GM12878 (cell line): ENCODE measurements at regions not wholly inside any gene's neighbourhood (a gene's known extent, or its start where the extent isn't known, plus 50 kb on each side); places are given as distances from the start of the nearest gene placed in this dataset.
A peak's percentile ranks its signal among the peaks of the same experiment; 100 is the strongest.

Experiments used
- ATAC-seq: fragments of 200-7000 bp; cut with Tn5 transposase; 3 replicates; pipeline ENCODE4 v1.9.1; 2020; ENCODE audit warnings: mild to moderate bottlenecking, moderate library complexity
- BruUV-seq: library from RNA; stranded (reverse); fragments of 400-500 nt; replicated peaks from 2 replicates; lab custom pipeline; 2021; lab: Mats Ljungman, UMichigan
- CTCF ChIA-PET: fragments of 300-600 bp; sonication (Branson Sonifier 250); formaldehyde crosslinking; extraction: SDS; loops from one replicate; lab custom pipeline; 2021; ENCODE audit warnings: inconsistent platforms; lab: Yijun Ruan, JAX
- POLR2A ChIA-PET: fragments of 350-600 bp; formaldehyde crosslinking; extraction: SDS; loops from one replicate; lab custom pipeline; 2021; ENCODE audit warnings: inconsistent platforms; lab: Charles Lee
- RAD21 ChIA-PET: fragments of 300-600 bp; sonication (Branson Sonifier 250); formaldehyde crosslinking; loops from one replicate; lab custom pipeline; 2023; ENCODE audit warnings: antibody characterized with exemption; ENCODE audit not compliant: unreplicated experiment; lab: Charles Lee
- SMC1A ChIA-PET: fragments of 300-600 bp; sonication (Branson Sonifier 250); formaldehyde crosslinking; loops from one replicate; lab custom pipeline; 2023; ENCODE audit not compliant: unreplicated experiment, uncharacterized antibody; lab: Charles Lee
- DNase-seq: peaks from one replicate; pipeline ENCODE4 v3.0.0-alpha.2; 2011; ENCODE audit warnings: low read depth, low spot score
- FAIRE-seq: peaks from 3 replicates; lab custom pipeline; 2011; peaks lifted over from hg19 to GRCh38; lab: Jason Lieb, UNC
- H2AFZ ChIP-seq: 2 replicates; pipeline ENCODE4 v1.6.0; 2011; ENCODE audit warnings: low read depth, low read length, control low read depth; ENCODE audit not compliant: control insufficient read depth
- H3K27ac ChIP-seq: 2 replicates; pipeline ENCODE4 v1.5.1; 2011; ENCODE audit warnings: control low read depth; ENCODE audit not compliant: control insufficient read depth, insufficient read depth
- H3K27me3 ChIP-seq, 2 experiments: replicated peaks in 1 of 2; 2 replicates each; pipeline versions ENCODE4 v1.6.0 to v1.6.1; 2011; ENCODE audit warnings: low read length in 1 of 2; ENCODE audit not compliant: control insufficient read depth in 2 of 2, insufficient read depth in 2 of 2
- H3K36me3 ChIP-seq, 2 experiments: 2 replicates each; pipeline ENCODE4 v1.5.1; 2011; ENCODE audit warnings: low read length in 1 of 2; ENCODE audit not compliant: control insufficient read depth in 2 of 2, insufficient read depth in 2 of 2
- H3K4me1 ChIP-seq: 2 replicates; pipeline ENCODE4 v1.6.1; 2011; ENCODE audit warnings: mild to moderate bottlenecking, low read length, moderate library complexity, mixed read lengths; ENCODE audit not compliant: control insufficient read depth, insufficient read depth
- H3K4me2 ChIP-seq: 2 replicates; pipeline ENCODE4 v1.6.0; 2011; ENCODE audit warnings: control low read depth; ENCODE audit not compliant: control insufficient read depth, insufficient read depth
- H3K4me3 ChIP-seq: fragments of 200-600 bp; sonication (generic); 2 replicates; pipeline ENCODE4 v1.5.1; 2016
- H3K79me2 ChIP-seq: 2 replicates; pipeline ENCODE4 v1.6.0; 2011; ENCODE audit warnings: low read length; ENCODE audit not compliant: control insufficient read depth, insufficient read depth
- H3K9ac ChIP-seq: 2 replicates; pipeline ENCODE4 v1.8.0; 2011; ENCODE audit warnings: low read length, control low read depth, mixed read lengths; ENCODE audit not compliant: control insufficient read depth, insufficient read depth
- H3K9me3 ChIP-seq: replicated peaks from 3 replicates; pipeline ENCODE4 v1.5.1; 2011; ENCODE audit warnings: mild to moderate bottlenecking, low read length; ENCODE audit not compliant: control insufficient read depth, insufficient read depth
- H4K20me1 ChIP-seq: 2 replicates; pipeline ENCODE4 v1.6.0; 2011; ENCODE audit not compliant: control insufficient read depth, insufficient read depth
- BHLHE40 ChIP-seq, 2 experiments: fragments of 450-650 bp in 1 of 2; IDR thresholded peaks; 2 replicates each; pipeline ENCODE4 v1.6.1; 2011 to 2017; ENCODE audit warnings: low read depth in 2 of 2, borderline replicate concordance in 1 of 2, improper control_type of control experiment in 1 of 2, low read length in 1 of 2, mild to moderate bottlenecking in 1 of 2
- CTCF ChIP-seq, 3 experiments: IDR thresholded peaks in 2 of 3; conservative IDR thresholded peaks in 1 of 3; 2 replicates each; pipeline ENCODE4 v1.5.1; 2011; ENCODE audit warnings: low read depth in 3 of 3, low read length in 3 of 3, mild to moderate bottlenecking in 3 of 3, control low read depth in 2 of 3, moderate library complexity in 2 of 3, inconsistent platforms in 1 of 3, mixed read lengths in 1 of 3; ENCODE audit not compliant: control insufficient read depth in 2 of 3, insufficient read depth in 1 of 3; ENCODE audit errors: extremely low read depth in 1 of 3
- POLR2AphosphoS5 ChIP-seq: IDR thresholded peaks from 2 replicates; pipeline ENCODE4 v1.6.1; 2011; ENCODE audit warnings: mild to moderate bottlenecking, low read length, inconsistent platforms
- ZNF217 ChIP-seq: fragments of 450-650 bp; IDR thresholded peaks from 2 replicates; pipeline ENCODE4 v1.6.1; 2017; ENCODE audit warnings: antibody characterized with exemption, mild to moderate bottlenecking
- WGBS: methylation state at CpG from one replicate; pipeline ENCODE4 v1.1.6; 2016; ENCODE audit warnings: low lambda C conversion rate; ENCODE audit not compliant: insufficient replicate concordance, insufficient coverage; ENCODE audit errors: missing lambda C conversion rate; 5-methylcytosine and 5-hydroxymethylcytosine counted together
- in situ Hi-C: fragments of 300-500 bp; cut with MboI; formaldehyde crosslinking; loops from 9 replicates; pipeline ENCODE4 v1.14.3; 2018; ENCODE audit warnings: mixed read lengths
- intact Hi-C: fragments of 100-400 bp; cut with micrococcal nuclease; formaldehyde crosslinking; loops from one replicate; pipeline ENCODE4 v1.14.2; 2022; ENCODE audit not compliant: unreplicated experiment

- DNase-seq (no peak), ATAC-seq (peak; percentile 49; the same call in 1 of the 3 replicates), FAIRE-seq (no peak)
- in situ Hi-C loops = no loop called here
- ChIA-PET SMC1A (interaction anchor here (0.7 kb wide), 1 partner anchor 1197 kb away, joined by 3 read pairs; no protein-coding TSS in a partner anchor), CTCF (interaction anchor here (0.5 to 1.0 kb wide), 3 partner anchors 522 to 1458 kb away, joined by 3 read pairs; no protein-coding TSS in a partner anchor), POLR2A (no interaction called here), RAD21 (interaction anchor here (1.0 kb wide), 1 partner anchor 1458 kb away, joined by 3 read pairs; no protein-coding TSS in a partner anchor)
- BruUV-seq = no TSS peak
- Histone ChIP-seq H3K4me2 (no peak overlapping the region), H3K9me3 (no peaks in the 10 kb centered on the region), H2AFZ (no peak overlapping the region), H3K79me2 (no peaks in the 10 kb centered on the region), H3K4me1 (no peaks in the 10 kb centered on the region), H4K20me1 (no peaks in the 10 kb centered on the region), H3K9ac (no peak overlapping the region), H3K27ac (no peak overlapping the region), H3K4me3 (no peak overlapping the region), H3K27me3 (no peaks in the 10 kb centered on the region), H3K36me3 (no peaks in the 10 kb centered on the region)
- TF ChIP-seq POLR2AphosphoS5 (no peak), CTCF (IDR thresholded peaks at IDR 0.05 in 2 of 3, conservative IDR thresholded peaks at IDR 0.05 in 1 of 3; ENCODE audit: control insufficient read depth in 2 of 3, extremely low read depth in 1 of 3, insufficient read depth in 1 of 3, low read depth in 3 of 3, low read length in 3 of 3) (peak in 1 of 3 experiments; percentile 20; a peak in 2 of 6 replicates)
- intact Hi-C loops = no loop called here
- 3% methylated on average over 2 of the region's 2 CpGs for WGBS
These were observed 91.8 kb upstream of the POU3F4 start for GRCh38 chrX:83416273-83416672.

- 21% methylated on average over 19 of the region's 19 CpGs for WGBS
- Histone ChIP-seq H3K9me3 (no peaks in the 10 kb centered on the region), H3K79me2 (no peaks in the 10 kb centered on the region), H4K20me1 (no peaks in the 10 kb centered on the region), H3K27me3 (no peaks in the 10 kb centered on the region), H2AFZ (no peak overlapping the region), H3K4me2 (no peak overlapping the region), H3K9ac (no peak overlapping the region), H3K4me1 (no peaks in the 10 kb centered on the region), H3K27ac (no peak overlapping the region), H3K4me3 (no peak overlapping the region), H3K36me3 (no peaks in the 10 kb centered on the region)
- no peak for TF ChIP-seq ZNF217
- TF ChIP-seq BHLHE40 (IDR thresholded peaks at IDR 0.05; ENCODE audit: borderline replicate concordance in 1 of 2, low read depth in 2 of 2, low read length in 1 of 2) = peak in 1 of 2 experiments; percentile 30; a peak in 1 of 4 replicates
- RAD21 ChIA-PET = no interaction called here
- no TSS peak for BruUV-seq
- intact Hi-C loops (no loop called here), in situ Hi-C loops (no loop called here)
- ATAC-seq (no peak), DNase-seq (no peak), FAIRE-seq (no peak)
- SMC1A ChIA-PET = no interaction called here
- POLR2A ChIA-PET = no interaction called here
- CTCF ChIA-PET = no interaction called here
These were observed 88.9 kb upstream of the POU3F4 start for GRCh38 chrX:83419030-83419792.
